NT2/D1 (cell line): ENCODE measurements at regions not wholly inside any gene's neighbourhood (a gene's known extent, or its start where the extent isn't known, plus 50 kb on each side); places are given as distances from the start of the nearest gene placed in this dataset.
"Not testable (repeated sequence)": the region's sequence is repeated elsewhere in the genome, so short reads cannot be mapped to it uniquely, and the experiment has no call there.

Source experiments
- DNase-seq: peaks from one replicate; pipeline ENCODE4 v3.0.0-alpha.2; 2011; ENCODE audit warnings: low read depth, low spot score
- H3K27me3 ChIP-seq: 2 replicates; pipeline ENCODE4 v1.6.0; 2011; ENCODE audit warnings: mild to moderate bottlenecking; ENCODE audit not compliant: insufficient read length, insufficient read depth
- H3K36me3 ChIP-seq: 2 replicates; pipeline ENCODE4 v1.6.1; 2011; ENCODE audit warnings: mild to moderate bottlenecking, low read length, mixed read lengths; ENCODE audit not compliant: insufficient read depth, insufficient read length
- H3K4me1 ChIP-seq: 2 replicates; pipeline ENCODE4 v1.5.1; 2011; ENCODE audit not compliant: insufficient read depth, insufficient read length
- H3K4me3 ChIP-seq: 2 replicates; pipeline ENCODE4 v1.5.1; 2011; ENCODE audit warnings: low read depth; ENCODE audit not compliant: insufficient read length
- H3K9ac ChIP-seq: 2 replicates; pipeline ENCODE4 v1.6.0; 2011; ENCODE audit warnings: low read depth; ENCODE audit not compliant: insufficient read length
- H3K9me3 ChIP-seq: 2 replicates; pipeline ENCODE4 v1.5.1; 2011; ENCODE audit warnings: mild to moderate bottlenecking, low read length; ENCODE audit not compliant: insufficient read depth
- SUZ12 ChIP-seq: IDR thresholded peaks from 2 replicates; pipeline ENCODE4 v1.6.1; 2011; ENCODE audit not compliant: insufficient read length, insufficient read depth; ENCODE audit errors: extremely low read depth
- YY1 ChIP-seq: IDR thresholded peaks from 2 replicates; pipeline ENCODE4 v1.6.1; 2011; ENCODE audit not compliant: insufficient read length, insufficient read depth
- ZNF274 ChIP-seq: IDR thresholded peaks from 2 replicates; pipeline ENCODE4 v1.6.1; 2011; ENCODE audit warnings: mild to moderate bottlenecking, low read depth, low read length

DNA sequence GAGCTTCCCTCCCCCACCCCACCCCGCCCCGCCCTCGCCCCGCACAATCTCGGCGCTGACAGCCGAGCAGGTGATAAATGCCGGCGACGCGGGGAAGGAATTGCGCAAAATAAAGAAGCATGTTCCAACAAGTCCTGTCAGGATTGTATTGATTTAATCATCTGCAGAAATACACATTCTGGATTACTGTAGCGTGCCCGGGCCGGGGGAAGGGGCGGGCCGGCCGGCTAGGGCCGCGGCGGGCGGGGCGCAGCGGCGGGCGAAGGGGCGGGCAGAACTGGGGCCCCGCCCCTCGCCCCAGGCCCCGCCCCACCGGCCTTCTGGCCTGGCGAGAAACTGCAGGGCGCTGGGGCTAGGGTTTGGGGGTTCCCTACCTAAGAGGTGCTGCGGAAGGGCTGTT, 88.9 kb upstream of the PAX2 start:
- Histone ChIP-seq H3K4me1 (no peaks in the 10 kb centered on the region), H3K9ac (no peak overlapping the region), H3K36me3 (no peaks in the 10 kb centered on the region), H3K9me3 (no peaks in the 10 kb centered on the region), H3K4me3 (no peak overlapping the region), H3K27me3 (peaks cover 81% of the 10 kb centered on the region)
- no peak for DNase-seq
- TF ChIP-seq YY1 (no peak), SUZ12 (no peak), ZNF274 (no peak)

DNA sequence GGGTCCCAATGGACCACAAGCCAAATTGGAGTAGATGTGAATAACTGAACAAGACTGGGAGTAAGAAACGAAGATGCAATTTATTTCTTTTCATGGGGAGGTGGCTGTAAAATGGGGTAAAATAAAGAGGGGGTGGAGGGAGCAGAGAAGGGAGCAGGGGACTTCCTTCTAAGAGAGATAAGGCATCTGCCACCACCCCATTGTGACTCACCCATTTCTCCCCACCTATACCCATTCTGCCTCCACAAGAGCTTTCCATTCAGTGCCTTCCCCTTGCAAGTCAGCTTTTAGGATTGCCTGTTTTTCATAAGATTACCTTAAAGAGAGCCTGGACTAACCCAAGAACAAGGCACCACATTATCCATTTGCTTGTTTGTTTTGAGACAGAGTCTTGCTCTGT, 87.1 kb upstream of the PAX2 start:
- no peak for TF ChIP-seq SUZ12
- no peak for TF ChIP-seq ZNF274
- no peak for TF ChIP-seq YY1
- H3K4me1 ChIP-seq: no peaks in the 10 kb centered on the region
- H3K36me3 ChIP-seq: no peaks in the 10 kb centered on the region
- H3K9me3 ChIP-seq: no peaks in the 10 kb centered on the region
- H3K4me3 ChIP-seq: no peak overlapping the region
- peaks cover 77% of the 10 kb centered on the region for H3K27me3 ChIP-seq
- no peak for DNase-seq
- no peak overlapping the region for H3K9ac ChIP-seq

DNA sequence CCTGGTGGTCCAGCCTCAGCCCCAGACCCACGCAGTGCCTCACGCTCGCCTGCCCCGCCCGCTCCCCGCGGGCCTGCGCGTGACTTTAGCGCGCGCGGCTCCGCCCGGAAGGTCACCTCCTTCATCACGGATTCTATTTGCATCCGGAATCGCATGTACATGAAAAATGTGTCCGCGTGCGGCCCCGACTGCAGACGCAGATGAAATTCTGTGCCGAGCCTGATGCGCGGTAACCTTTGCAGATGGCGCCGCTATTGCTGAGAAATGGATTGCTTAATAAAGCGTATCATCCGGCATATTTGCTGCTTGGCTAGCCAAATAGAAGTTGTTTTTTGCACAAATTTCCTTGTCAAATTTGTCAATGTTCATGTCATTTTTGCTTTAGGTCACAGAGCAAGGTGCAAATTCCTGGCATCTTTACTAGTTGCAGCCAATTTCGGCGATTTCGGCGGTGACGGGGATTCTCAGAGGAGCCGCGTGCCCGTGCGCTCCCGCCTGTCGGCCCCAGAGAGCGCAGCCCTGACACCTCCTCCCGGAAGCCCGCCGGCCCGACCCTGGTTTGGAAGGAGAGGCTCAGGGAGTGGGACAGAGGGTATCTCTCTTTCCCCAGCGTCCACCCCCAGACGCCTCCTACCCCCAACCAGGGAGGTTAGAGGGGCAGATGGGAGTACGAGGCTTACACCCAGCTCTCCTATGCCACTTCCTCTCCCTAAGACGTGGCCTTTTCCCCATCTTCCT, 85.9 kb upstream of the PAX2 start:
- DNase-seq: no peak
- Histone ChIP-seq H3K27me3 (peaks cover 68% of the 10 kb centered on the region), H3K9ac (no peak overlapping the region), H3K4me3 (no peak overlapping the region), H3K9me3 (no peaks in the 10 kb centered on the region), H3K4me1 (peaks cover 3% of the 10 kb centered on the region), H3K36me3 (no peaks in the 10 kb centered on the region)
- TF ChIP-seq ZNF274 (no peak), YY1 (no peak), SUZ12 (no peak)

DNA sequence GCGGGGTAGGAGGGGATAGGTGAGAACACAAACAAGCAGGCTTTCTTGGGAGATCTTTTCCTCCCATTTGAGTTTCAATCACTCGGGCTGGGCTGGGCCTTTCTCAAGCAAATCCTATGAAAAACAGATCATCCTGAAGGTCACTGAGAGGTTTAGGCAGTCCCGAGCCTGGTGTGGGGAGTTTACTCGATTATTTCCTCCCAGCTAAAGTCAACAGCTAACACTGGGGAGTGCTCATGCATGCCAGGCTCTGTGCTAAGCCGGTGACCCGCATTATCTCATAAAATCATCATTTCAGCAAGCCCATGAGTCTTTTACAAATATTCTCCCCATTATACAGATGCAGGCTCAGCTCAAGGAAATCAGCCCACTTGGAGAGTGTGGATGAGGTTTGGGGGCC, 85.0 kb upstream of the PAX2 start:
- no peaks in the 10 kb centered on the region for H3K9me3 ChIP-seq
- no peak overlapping the region for H3K9ac ChIP-seq
- no peaks in the 10 kb centered on the region for H3K36me3 ChIP-seq
- no peak overlapping the region for H3K4me3 ChIP-seq
- peaks cover 5% of the 10 kb centered on the region for H3K4me1 ChIP-seq
- DNase-seq: no peak
- H3K27me3 ChIP-seq: peaks cover 61% of the 10 kb centered on the region
- TF ChIP-seq YY1: no peak
- no peak for TF ChIP-seq SUZ12
- TF ChIP-seq ZNF274: no peak

- Histone ChIP-seq H3K9me3 (no peaks in the 10 kb centered on the region), H3K36me3 (no peaks in the 10 kb centered on the region), H3K27me3 (peaks cover 55% of the 10 kb centered on the region), H3K9ac (no peak overlapping the region), H3K4me1 (peaks cover 5% of the 10 kb centered on the region), H3K4me3 (no peak overlapping the region)
- no peak for DNase-seq
- TF ChIP-seq ZNF274: no peak
- no peak for TF ChIP-seq YY1
- no peak for TF ChIP-seq SUZ12
These were observed 84.4 kb upstream of the PAX2 start for GRCh38 chr10:100660945-100661344.

DNA sequence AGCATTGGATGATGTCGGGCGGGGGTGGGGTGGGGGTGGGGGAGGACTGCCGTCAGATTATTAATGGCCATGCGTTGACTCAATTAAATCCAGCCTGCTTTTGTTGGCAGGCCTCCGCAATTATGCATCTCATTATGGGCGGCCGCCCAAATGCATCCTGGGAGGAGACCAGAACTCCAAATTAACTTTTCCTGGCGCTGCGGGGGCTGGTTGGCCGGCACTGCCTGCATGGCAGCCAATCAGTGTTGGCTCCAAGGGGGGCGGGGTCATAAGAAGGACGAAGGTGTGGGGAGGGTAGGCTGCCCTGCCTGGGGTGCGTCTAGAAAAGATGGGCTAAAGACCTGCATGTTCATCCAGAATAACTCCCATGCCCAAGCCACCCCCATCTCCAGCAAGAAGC, 83.9 kb upstream of the PAX2 start:
- Histone ChIP-seq H3K9ac (no peak overlapping the region), H3K27me3 (peaks cover 52% of the 10 kb centered on the region), H3K36me3 (no peaks in the 10 kb centered on the region), H3K4me1 (peaks cover 5% of the 10 kb centered on the region), H3K9me3 (no peaks in the 10 kb centered on the region), H3K4me3 (no peak overlapping the region)
- no peak for DNase-seq
- TF ChIP-seq ZNF274 (no peak), SUZ12 (no peak), YY1 (no peak)

GRCh38 chr10:100662067-100662466, 83.3 kb upstream of the PAX2 start:
- no peak for TF ChIP-seq SUZ12
- no peak for TF ChIP-seq ZNF274
- TF ChIP-seq YY1: no peak
- DNase-seq: no peak
- H3K27me3 ChIP-seq: peaks cover 49% of the 10 kb centered on the region
- no peak overlapping the region for H3K4me3 ChIP-seq
- H3K9me3 ChIP-seq: no peaks in the 10 kb centered on the region
- no peaks in the 10 kb centered on the region for H3K36me3 ChIP-seq
- no peak overlapping the region for H3K9ac ChIP-seq
- peaks cover 5% of the 10 kb centered on the region for H3K4me1 ChIP-seq

DNA sequence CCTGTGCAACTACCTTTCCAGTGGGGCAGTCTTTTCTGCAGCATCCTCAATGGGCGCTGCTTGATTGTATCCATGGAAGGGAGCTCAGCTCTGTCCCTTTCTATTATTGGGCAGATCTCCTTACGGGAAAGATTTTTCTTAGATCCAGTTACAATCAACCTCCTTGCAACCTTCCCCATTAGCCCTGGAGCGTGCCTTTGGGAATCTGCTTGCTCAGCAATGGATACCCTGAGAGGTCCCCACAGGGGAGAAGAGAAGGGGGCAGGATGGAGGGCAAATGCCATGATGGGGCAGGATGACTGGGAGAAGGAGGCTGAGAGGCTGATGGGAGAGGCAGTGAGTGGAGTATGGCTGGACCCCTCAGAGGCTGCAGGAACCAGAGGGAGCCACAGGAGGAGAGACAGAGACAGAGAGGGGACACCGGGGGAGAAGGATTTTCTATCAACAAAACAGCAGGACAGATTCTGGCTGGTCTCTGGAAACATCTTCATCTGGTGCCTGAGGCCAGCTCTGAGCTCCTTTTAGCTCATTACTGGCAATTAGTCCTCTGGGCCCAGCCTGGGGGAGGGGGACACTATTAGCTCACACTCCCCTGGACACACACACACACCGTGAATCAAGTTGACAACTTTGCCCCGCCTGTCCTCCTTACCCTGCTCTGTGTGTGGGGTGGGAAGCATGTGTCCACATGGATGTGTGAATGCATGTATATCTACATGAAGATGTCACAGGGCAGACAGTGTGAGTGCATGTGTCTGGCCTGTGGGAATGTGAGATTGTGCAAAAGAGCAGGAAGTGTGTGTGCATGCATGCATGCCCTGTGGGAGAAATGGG, 80.8 kb upstream of the PAX2 start:
- no peak for DNase-seq
- H3K9ac ChIP-seq: no peak overlapping the region

DNA sequence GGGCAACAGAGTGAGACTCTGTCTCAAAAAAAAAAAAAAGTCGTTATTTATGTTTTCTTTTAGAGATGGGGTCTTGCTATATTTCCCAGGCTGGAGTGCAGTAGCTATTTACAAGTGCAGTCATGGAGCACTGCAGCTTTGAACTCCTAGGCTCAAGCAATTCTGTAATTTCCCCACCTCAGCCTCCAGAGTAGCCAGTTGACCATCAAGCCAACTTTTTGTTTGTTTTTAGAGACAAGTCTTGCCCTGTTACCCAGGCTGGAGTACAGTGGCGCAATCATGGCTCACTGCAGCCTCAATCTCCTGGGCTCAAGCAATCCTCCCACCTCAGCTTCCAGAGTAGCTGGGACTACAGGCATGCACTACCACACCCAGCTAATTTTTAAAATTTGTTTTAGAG, 78.7 kb upstream of the PAX2 start:
- not testable (repeated sequence) for H3K9ac ChIP-seq, H3K9me3 ChIP-seq, H3K4me3 ChIP-seq, H3K4me1 ChIP-seq, H3K36me3 ChIP-seq, DNase-seq
- H3K27me3 ChIP-seq: peaks cover 45% of the 10 kb centered on the region

More for the DNA sequence above, 80.8 kb upstream of the PAX2 start:
- Histone ChIP-seq H3K27me3 (peaks cover 42% of the 10 kb centered on the region), H3K4me3 (no peak overlapping the region), H3K36me3 (no peaks in the 10 kb centered on the region), H3K4me1 (peaks cover 5% of the 10 kb centered on the region), H3K9me3 (no peaks in the 10 kb centered on the region)
- TF ChIP-seq ZNF274: no peak
- no peak for TF ChIP-seq YY1
- TF ChIP-seq SUZ12: no peak
